ENCODE measurements at regions not wholly inside any gene's neighbourhood (a gene's known extent, or its start where the extent isn't known, plus 50 kb on each side); places are given as distances from the start of the nearest gene placed in this dataset.

DNA sequence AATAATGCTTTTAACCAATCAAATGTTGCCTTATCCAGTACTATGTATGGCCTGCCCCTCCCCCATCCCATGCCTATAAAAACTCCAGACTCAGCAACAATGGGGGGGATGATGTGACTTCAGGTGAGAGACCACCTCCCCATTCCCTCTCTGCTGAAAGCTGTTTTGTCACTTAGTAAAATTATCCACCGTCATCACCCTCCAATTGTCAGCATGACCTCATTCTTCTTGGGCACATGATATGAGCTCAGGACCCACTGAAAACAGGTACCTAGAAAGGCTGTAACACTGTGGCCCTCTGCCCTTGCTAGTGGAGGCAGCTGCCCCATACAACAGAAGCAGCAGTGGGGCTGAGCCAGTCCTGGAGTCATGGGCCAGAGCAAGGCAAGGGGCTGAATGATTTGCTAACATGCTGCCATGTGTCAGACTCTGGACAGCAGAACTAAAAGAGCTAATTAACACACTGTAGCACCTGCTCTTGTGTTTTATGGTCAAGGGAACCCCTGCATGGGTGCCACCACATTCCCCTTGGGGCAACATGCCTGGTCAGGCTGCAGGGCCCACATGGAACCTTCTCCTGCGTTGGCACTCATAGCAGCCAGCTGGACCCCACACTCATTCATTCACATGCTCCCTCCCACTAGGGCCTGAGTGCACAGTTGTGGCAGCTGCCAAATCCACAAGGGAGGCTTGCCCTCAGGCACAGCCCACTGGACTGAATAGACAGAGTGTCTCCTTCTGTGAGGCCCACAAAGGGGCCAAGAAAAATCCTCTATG lies 722.2 kb upstream of the PCDH20 start:
- intact Hi-C loops (cut with DNase I) = no loop called here
- no peak for DNase-seq
- TF ChIP-seq, protein P1, sequence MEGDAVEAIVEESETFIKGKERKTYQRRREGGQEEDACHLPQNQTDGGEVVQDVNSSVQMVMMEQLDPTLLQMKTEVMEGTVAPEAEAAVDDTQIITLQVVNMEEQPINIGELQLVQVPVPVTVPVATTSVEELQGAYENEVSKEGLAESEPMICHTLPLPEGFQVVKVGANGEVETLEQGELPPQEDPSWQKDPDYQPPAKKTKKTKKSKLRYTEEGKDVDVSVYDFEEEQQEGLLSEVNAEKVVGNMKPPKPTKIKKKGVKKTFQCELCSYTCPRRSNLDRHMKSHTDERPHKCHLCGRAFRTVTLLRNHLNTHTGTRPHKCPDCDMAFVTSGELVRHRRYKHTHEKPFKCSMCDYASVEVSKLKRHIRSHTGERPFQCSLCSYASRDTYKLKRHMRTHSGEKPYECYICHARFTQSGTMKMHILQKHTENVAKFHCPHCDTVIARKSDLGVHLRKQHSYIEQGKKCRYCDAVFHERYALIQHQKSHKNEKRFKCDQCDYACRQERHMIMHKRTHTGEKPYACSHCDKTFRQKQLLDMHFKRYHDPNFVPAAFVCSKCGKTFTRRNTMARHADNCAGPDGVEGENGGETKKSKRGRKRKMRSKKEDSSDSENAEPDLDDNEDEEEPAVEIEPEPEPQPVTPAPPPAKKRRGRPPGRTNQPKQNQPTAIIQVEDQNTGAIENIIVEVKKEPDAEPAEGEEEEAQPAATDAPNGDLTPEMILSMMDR (IDR thresholded peaks at IDR 0.05) = no peak
- no peak for TF ChIP-seq POLR2A (IDR thresholded peaks at IDR 0.05)

DNA sequence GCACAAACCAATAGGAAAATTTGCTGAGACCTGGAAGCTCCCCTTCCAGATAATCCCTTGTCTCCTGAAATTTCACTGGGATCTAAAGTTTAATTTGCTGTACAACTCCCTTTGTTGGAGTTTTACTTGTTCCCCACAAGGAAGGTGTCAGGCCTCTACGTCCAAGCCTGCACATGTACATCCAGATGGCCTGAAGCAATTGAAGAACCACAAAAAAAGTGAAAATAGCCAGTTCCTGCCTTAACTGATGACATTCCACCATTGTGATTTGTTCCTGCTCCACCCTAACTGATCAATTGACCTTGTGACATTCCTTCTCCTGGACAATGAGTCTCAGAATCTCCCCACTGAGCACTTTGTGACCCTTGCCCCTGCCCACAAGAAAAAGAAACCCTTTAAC lies 716.0 kb upstream of the PCDH20 start:
- TF ChIP-seq, protein P1 (IDR thresholded peaks at IDR 0.05) = no peak
- Histone ChIP-seq H3K36me3 (replicated peaks in 1 of 2) (no peaks in the 10 kb centered on the region), H3K9me3 (replicated peaks in 1 of 3) (no peaks in the 10 kb centered on the region), H3K4me3 (no peak overlapping the region), H3K27ac (no peak overlapping the region), H3K27me3 (no peaks in the 10 kb centered on the region), H3K4me1 (replicated peaks in 1 of 2) (no peaks in the 10 kb centered on the region)
- intact Hi-C loops (cut with DNase I) = no loop called here
- no peak for DNase-seq
- 0 to 48% (median 33%) methylated on average over 1 of the region's 1 CpG for WGBS, 4 donors

More for the DNA sequence above, 722.2 kb upstream of the PCDH20 start:
- Histone ChIP-seq H3K27me3 (no peaks in the 10 kb centered on the region), H3K36me3 (replicated peaks in 1 of 2) (no peaks in the 10 kb centered on the region), H3K27ac (no peak overlapping the region), H3K4me1 (replicated peaks in 1 of 2) (no peaks in the 10 kb centered on the region), H3K9me3 (replicated peaks in 1 of 3) (no peaks in the 10 kb centered on the region), H3K4me3 (no peak overlapping the region)
- 85 to 89% (median 86%) methylated on average over 2 of the region's 2 CpGs for WGBS, 4 donors

DNA sequence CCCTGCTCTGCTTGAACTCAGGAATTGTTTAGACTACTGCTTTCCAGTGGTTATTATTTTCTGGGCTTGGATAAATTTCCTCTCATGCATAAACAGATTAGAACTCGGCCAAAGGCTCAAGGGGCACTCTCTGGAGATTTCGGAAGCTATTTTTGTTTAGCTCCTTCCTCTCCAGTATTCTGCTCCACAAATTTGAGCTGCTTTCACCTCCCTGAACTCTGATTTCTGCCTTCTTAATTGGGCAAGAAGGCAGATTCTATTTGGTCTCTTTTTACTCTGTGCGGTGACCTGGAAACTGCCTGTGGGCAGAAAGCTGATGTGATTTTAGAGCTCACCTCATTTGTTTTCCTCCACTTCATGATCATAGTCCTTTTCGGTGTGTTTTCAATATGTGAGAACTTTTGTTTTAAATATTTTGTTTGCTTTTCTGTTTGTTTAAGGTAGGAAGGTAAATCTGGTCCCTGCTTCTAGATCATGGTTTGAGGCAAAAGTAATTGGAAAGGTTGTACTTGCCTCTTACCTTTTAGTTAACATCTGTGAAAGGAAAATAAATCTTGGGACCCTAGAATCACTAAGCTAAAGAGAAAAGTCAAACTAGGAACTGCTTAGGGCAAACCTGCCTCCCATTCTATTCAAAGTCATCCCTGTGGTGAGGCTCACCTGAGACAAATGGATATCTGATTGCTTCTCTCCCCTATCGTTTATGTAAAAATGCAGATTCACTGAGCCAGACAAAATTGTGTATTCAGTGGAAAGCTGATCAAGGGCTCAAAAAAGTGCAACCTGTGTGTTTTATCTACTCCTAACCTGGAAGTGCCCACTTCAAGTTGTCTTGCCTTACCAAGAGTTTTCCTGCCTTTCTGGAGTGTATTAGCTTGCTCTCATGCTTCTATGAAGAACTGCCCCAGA lies 714.7 kb upstream of the PCDH20 start:
- intact Hi-C loops (cut with DNase I) = no loop called here
- 56 to 73% (median 70%) methylated on average over 5 of the region's 5 CpGs for WGBS, 4 donors
- Histone ChIP-seq H3K27ac (no peak overlapping the region), H3K4me3 (no peak overlapping the region), H3K4me1 (replicated peaks in 1 of 2) (no peaks in the 10 kb centered on the region), H3K9me3 (replicated peaks in 1 of 3) (no peaks in the 10 kb centered on the region), H3K36me3 (replicated peaks in 1 of 2) (no peaks in the 10 kb centered on the region), H3K27me3 (no peaks in the 10 kb centered on the region)
- DNase-seq = no peak
- no peak for TF ChIP-seq POLR2A (IDR thresholded peaks at IDR 0.05)
- TF ChIP-seq, protein P1 (IDR thresholded peaks at IDR 0.05) = no peak

DNA sequence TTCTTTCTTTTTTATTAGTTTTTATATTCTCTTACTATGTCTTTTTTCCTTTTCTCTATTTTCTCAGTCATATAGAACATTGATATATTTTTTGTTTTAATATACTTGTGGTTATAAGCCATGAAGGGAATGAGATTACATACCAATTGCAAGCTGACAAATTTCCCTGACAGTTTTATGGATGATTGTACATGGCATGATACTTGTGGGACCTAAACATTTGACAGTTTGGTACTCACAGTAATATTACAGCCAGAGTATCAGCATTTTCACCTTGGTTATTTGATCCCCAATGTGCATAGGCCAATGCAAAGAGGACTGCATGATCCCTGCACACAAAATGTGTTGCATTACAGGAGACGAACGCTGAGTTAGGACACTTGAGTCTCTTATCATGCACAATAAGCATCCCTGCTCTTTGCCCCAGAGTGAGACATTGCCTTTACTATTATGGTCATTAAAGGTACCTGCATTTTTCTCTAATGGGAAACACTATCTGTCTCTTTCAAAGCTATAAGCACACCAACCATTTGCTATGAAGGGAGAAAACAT lies 713.4 kb upstream of the PCDH20 start:
- WGBS, 4 donors = 54 to 75% (median 65%) methylated on average over 2 of the region's 2 CpGs
- no peak overlapping the region for H3K4me3 ChIP-seq
- no peaks in the 10 kb centered on the region for H3K36me3 ChIP-seq (replicated peaks in 1 of 2)
- H3K9me3 ChIP-seq (replicated peaks in 1 of 3) = no peaks in the 10 kb centered on the region
- H3K4me1 ChIP-seq (replicated peaks in 1 of 2) = no peaks in the 10 kb centered on the region
- intact Hi-C loops (cut with DNase I) = no loop called here
- no peaks in the 10 kb centered on the region for H3K27me3 ChIP-seq
- DNase-seq = no peak
- no peak overlapping the region for H3K27ac ChIP-seq
- TF ChIP-seq, protein P1 (IDR thresholded peaks at IDR 0.05) = no peak
- TF ChIP-seq POLR2A (IDR thresholded peaks at IDR 0.05) = no peak
